ENCODE measurements at regions not wholly inside any gene's neighbourhood (a gene's known extent, or its start where the extent isn't known, plus 50 kb on each side); places are given as distances from the start of the nearest gene placed in this dataset.
"Not testable (repeated sequence)": the region's sequence is repeated elsewhere in the genome, so short reads cannot be mapped to it uniquely, and the experiment has no call there.

DNA sequence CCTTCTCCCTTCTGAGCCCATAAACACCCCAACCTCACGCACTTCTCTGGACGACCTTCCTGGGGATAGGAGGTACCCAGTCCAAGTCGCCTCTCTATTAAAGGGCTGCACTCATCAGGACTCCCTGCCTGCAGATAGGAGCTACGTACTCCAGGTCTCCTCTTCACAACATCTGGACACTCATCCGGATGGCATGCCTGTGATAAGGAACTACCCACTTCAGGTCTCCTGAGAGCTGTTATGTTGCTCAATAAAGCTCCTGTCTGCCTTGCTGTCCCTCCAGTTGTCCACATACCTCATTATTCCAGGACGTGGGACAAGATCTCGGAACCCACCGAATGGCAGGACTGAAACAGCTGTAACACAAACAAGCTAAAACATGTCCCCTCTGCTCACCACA lies 548.0 kb downstream of the TBC1D32 start:
- DNase-seq, result no peak

DNA sequence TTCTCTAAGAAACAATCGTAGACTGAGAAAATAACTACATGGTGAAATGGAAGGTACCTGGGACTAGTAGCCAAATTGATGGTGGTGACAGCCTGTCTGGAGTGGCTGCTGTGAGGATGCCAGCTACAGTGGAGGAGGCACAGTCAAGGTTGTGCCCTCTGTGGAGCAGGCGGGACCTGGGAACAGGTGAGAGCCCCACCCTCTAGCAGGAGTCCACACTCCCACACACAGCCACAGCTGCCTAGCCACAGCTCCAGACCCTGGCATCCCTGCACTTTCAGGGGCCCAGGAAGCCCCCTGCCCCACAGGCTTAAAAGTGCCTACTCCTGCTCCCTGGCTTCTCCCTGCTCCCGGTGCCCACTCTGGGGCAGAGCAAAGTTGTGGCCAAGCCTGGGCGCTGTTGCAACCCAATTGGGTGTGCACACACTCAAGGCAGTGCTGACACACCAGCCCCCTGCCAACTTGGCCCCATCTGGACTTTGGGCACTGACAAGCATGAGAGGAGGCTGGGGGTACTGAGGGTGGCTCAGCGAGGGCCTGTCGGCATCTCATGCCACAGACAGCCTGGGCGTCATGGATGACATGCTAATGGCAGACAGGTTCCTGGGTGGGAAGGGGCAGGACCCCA lies 548.7 kb downstream of the TBC1D32 start:
- no peak for DNase-seq

GRCh38 chr6:120779441-120779840 lies 554.8 kb downstream of the TBC1D32 start:
- no peak for DNase-seq

GRCh38 chr6:120775698-120776097 lies 558.6 kb downstream of the TBC1D32 start:
- DNase-seq, result no peak

GRCh38 chr6:120774275-120774674 lies 560.0 kb downstream of the TBC1D32 start:
- no peak for DNase-seq

DNA sequence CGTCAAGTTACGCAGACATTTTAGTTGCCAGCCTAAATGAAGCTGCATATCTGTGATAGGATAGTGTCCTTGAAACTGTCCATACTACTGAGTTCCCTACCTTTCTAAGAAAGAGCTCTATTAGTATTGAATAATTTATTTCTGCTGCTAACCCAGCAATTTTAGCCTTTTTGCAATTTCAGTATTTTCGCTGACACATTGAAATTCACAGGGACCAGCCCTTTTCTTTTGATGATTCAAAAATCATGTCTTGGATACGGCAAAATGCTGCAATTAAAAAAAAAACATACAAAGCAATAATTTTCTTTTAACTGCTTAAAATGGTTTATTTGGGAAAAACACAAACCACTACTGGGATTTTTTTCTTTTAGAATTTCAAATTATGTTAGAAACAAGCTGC lies 563.3 kb downstream of the TBC1D32 start:
- DNase-seq, result no peak

GRCh38 chr6:120764312-120764711 lies 570.0 kb downstream of the TBC1D32 start:
- no peak for DNase-seq

- DNase-seq, result no peak
These were observed 574.7 kb downstream of the TBC1D32 start for GRCh38 chr6:120759570-120759969.

- not testable (repeated sequence) for DNase-seq
These were observed 585.7 kb downstream of the TBC1D32 start for GRCh38 chr6:120748574-120748973.

GRCh38 chr6:120736740-120737139 lies 597.5 kb downstream of the TBC1D32 start:
- no peak for DNase-seq

DNA sequence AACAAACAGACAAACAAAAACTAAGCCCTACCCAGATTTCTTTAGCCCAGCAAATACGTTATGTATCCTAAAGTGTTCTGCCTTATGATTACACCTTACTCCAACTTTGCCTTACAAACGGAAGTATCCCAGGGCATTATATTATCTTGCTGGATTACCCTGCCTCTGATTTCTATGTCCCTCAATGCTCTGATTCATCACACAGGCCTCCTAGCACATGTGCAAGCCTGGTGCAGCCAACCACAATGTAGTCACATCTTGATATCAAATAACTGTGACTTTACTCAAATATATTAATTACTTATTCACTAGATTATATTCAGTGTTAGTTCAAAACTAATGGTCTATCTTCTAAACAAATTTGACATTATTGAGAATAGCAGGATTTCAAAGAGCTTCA lies 598.6 kb downstream of the TBC1D32 start:
- DNase-seq, result no peak

- no peak for DNase-seq
These were observed 623.0 kb downstream of the TBC1D32 start for GRCh38 chr6:120711255-120711654.

DNA sequence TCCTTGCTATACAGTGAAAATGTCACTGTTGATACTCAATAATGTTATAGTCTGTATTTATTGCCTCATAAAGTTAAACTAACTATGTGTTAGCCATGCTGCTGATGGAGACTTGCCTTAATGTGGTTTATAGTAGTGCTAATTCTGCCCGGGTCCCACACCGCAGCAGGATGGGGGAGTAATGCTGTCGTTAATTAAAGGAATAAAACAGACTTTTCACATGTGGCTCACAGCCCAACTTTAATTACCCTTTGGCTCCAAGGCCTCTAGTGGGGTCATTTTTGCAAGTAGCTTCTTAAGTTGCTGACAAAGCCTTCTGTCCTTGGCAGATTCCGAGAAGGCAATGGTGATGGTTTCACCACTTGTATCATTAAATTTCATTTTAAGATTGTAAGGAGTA lies 634.3 kb downstream of the TBC1D32 start:
- no peak for DNase-seq

- DNase-seq, result no peak
These were observed 647.8 kb downstream of the TBC1D32 start for GRCh38 chr6:120686492-120686891.

GRCh38 chr6:120682145-120682544 lies 652.1 kb downstream of the TBC1D32 start:
- DNase-seq, result no peak

DNA sequence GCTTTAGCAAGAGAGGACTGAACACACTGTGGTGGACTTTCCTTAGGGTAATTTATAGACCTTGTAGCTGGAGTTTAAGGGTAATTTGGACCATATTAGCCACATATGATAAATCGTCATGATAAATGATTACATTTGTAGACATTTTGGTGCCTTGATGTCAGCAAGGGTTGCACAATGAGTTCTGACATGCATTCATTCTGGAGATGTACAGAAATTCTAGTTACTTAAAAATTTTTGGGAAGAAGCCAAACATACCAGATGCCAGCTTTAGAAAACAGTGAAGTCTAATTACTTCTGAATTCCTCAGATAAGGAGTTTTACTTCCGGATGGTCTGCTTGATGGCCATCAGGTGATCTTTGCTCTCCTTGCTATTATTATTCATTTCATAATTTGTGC lies 653.1 kb downstream of the TBC1D32 start:
- no peak for DNase-seq

DNA sequence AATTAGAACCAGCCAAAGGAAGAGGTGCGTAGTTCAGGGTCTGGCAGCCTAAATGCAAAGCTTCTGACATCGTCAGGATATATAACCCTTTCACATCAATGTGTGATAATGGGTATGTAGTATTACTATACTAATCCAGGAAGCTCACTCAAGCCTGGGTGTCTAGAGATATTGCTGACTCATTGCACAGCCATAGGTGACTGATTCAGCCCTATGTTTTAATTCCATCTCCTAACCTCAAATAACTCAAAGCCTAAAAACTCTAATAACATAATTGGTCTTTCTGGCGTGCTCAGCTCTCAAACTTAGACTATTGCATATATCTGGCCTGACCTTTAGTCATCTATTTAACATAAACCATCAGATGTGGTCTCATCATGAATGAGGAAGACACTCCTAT lies 658.4 kb downstream of the TBC1D32 start:
- DNase-seq, result no peak

DNA sequence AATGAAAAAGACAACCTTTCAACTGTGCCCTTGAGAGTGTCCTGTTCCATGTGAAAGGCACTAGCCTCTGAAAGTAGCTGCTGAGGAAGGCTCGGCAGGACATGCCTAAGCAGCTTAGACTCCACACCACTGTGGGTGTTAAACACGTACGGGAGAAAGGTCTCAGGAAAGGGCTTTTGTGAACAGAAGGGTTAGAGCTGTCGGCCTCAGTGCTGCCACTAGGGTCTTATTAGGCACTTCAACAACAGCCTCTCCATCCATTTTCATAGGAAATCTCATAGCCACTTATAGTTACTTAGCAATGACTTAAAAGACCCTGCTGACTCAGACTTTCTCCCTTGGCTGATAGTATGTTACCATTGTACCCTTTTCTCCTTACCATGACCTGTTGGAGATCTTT lies 662.8 kb downstream of the TBC1D32 start:
- DNase-seq, result no peak

DNA sequence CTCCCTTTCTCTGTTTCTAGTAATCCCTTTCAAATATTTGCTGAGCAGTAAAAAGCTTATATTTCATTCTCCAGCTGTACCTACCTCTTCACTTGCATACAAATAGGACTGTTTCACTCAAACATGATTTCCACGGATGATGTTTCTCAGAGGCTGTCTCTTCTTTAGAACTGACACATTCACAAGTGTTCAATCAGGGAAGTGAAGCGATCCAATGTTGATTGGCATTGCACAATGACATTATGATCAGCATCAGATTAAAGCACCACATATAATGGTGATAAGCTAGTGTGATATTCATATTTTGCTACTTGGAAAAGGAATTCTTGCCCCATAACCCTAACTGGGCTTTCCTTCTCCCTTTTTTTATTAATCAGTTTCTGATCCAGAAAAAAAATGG lies 681.8 kb downstream of the TBC1D32 start:
- no peak for DNase-seq

DNA sequence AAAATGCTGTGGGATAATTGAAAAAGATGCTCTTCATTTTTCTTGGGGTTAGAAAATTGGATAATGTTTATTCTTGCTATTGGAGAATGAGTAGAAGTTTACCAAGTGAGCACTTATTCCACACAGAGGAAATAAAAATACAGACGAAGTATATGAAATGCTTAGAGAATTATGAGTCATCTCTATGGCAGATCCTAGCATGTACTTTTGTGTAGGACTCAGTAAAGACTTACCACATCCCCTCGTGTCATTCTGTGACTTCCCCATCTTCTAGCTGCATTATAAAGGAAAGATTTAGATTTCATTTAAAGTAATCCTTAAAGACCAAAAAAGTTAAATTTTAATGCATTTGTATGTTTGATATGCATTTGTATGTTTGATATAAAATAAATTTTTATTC lies 685.6 kb downstream of the TBC1D32 start:
- DNase-seq, result no peak

GRCh38 chr6:120646101-120646500 lies 688.2 kb downstream of the TBC1D32 start:
- no peak for DNase-seq

- no peak for DNase-seq
These were observed 701.3 kb downstream of the TBC1D32 start for GRCh38 chr6:120632975-120633374.

GRCh38 chr6:120627612-120628011 lies 706.7 kb downstream of the TBC1D32 start:
- no peak for DNase-seq

DNA sequence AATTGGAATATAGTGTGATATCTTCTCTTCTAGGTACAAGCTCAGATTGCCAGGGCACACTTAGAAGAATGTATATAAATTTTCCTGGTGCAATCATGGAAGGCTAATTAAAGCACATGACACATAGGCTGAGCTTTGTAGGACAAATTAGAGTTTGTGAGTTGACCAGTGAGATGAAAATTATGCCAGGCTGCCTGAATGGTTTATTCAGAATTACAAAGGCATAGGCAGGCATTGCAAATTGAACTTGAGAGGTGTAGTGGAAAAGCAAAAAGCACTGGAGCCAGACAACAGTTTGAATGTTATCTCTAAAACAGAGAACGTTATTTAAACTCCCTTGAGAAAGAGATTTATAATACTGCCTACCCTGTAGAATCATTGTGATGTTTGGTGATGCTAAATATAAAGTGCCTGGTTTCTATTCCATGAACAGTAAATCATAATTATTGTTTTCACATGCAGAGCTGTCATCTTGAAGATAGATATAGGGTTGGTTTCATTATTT lies 712.1 kb downstream of the TBC1D32 start:
- DNase-seq, result no peak

DNA sequence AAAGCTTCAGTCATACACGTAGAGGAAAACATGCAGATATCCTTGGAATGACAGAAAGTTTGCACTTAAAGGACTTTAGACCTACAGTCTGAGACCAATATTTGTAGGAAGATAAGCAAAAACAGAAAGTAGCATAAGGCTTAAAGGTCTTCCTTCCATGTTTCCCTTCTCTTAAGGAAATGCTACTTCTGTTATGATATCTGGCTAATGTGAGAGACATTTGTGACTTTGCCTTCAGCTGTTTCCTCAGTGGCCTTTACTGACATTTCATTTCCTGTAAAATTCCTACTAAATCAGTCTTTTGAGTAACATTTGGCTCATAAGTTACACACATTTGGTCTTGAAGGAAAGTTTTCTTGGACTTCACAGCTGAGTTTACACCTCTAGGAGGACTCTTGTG lies 713.4 kb downstream of the TBC1D32 start:
- no peak for DNase-seq
